ENCODE measurements at regions not wholly inside any gene's neighbourhood (a gene's known extent, or its start where the extent isn't known, plus 50 kb on each side); places are given as distances from the start of the nearest gene placed in this dataset.
A peak's percentile ranks its signal among the peaks of the same experiment; 100 is the strongest.
"Not testable (repeated sequence)": the region's sequence is repeated elsewhere in the genome, so short reads cannot be mapped to it uniquely, and the experiment has no call there.

GRCh38 chr3:39733804-39734203 lies 75.6 kb upstream of the MYRIP start:
- H3K23ac ChIP-seq (ENCODE audit: low read length) = no peak overlapping the region
- H2BK5ac ChIP-seq (ENCODE audit: low read depth, low read length, poor library complexity) = no peak overlapping the region
- H4K12ac ChIP-seq (ENCODE audit: low read depth, low read length) = no peak overlapping the region
- no peak for DNase-seq
- H2AFZ ChIP-seq (ENCODE audit: insufficient read depth, low read length, poor library complexity) = no peak overlapping the region
- no peak overlapping the region for H4K91ac ChIP-seq (ENCODE audit: low read depth, low read length)
- no CpG with 5 or more reads among the region's 3 CpGs for WGBS (ENCODE audit: extremely low coverage, insufficient coverage, insufficient read length)
- no peak overlapping the region for H3K4ac ChIP-seq (ENCODE audit: low read depth, low read length)
- H3K9me3 ChIP-seq (ENCODE audit: insufficient read depth, low read depth, low read length) = no peaks in the 10 kb centered on the region
- no peaks in the 10 kb centered on the region for H3K4me1 ChIP-seq (ENCODE audit: control insufficient read depth in 1 of 2, insufficient read depth in 2 of 2, low read length in 2 of 2)
- H3K4me3 ChIP-seq (ENCODE audit: low read depth, low read length) = no peak overlapping the region
- H2BK12ac ChIP-seq (ENCODE audit: low read length) = no peak overlapping the region
- H3K79me2 ChIP-seq (ENCODE audit: control insufficient read depth, insufficient read depth, low read length, poor library complexity) = no peaks in the 10 kb centered on the region
- no peaks in the 10 kb centered on the region for H3K79me1 ChIP-seq (ENCODE audit: low read length)
- H3K27me3 ChIP-seq (ENCODE audit: insufficient read depth, low read length) = no peaks in the 10 kb centered on the region
- H4K8ac ChIP-seq (ENCODE audit: low read depth, low read length) = no peak overlapping the region
- H3K4me2 ChIP-seq (ENCODE audit: low read length) = no peak overlapping the region
- H3K27ac ChIP-seq (ENCODE audit: low read depth, low read length) = no peak overlapping the region
- H2BK120ac ChIP-seq (ENCODE audit: insufficient read depth, low read length, poor library complexity) = no peak overlapping the region
- no peaks in the 10 kb centered on the region for H3K36me3 ChIP-seq (ENCODE audit: control insufficient read depth in 1 of 2, insufficient read depth in 2 of 2, low read length in 2 of 2)
- H3K14ac ChIP-seq (ENCODE audit: low read length) = no peak overlapping the region
- no peak overlapping the region for H2AK5ac ChIP-seq (ENCODE audit: low read length)
- no peak overlapping the region for H3K18ac ChIP-seq (ENCODE audit: low read length)
- H3K9ac ChIP-seq (ENCODE audit: low read length) = no peak overlapping the region

GRCh38 chr3:39739658-39740057 lies 69.8 kb upstream of the MYRIP start:
- not testable (repeated sequence) for H3K23ac ChIP-seq (ENCODE audit: low read length); H4K91ac ChIP-seq (ENCODE audit: low read depth, low read length); H3K27ac ChIP-seq (ENCODE audit: low read depth, low read length); H2BK120ac ChIP-seq (ENCODE audit: insufficient read depth, low read length, poor library complexity); H3K14ac ChIP-seq (ENCODE audit: low read length); H3K79me2 ChIP-seq (ENCODE audit: control insufficient read depth, insufficient read depth, low read length, poor library complexity); H2BK5ac ChIP-seq (ENCODE audit: low read depth, low read length, poor library complexity); H3K4me2 ChIP-seq (ENCODE audit: low read length); H3K9ac ChIP-seq (ENCODE audit: low read length); H3K4me3 ChIP-seq (ENCODE audit: low read depth, low read length); H2AK5ac ChIP-seq (ENCODE audit: low read length); H3K36me3 ChIP-seq (ENCODE audit: control insufficient read depth in 1 of 2, insufficient read depth in 2 of 2, low read length in 2 of 2); H3K18ac ChIP-seq (ENCODE audit: low read length); H3K79me1 ChIP-seq (ENCODE audit: low read length); H3K4me1 ChIP-seq (ENCODE audit: control insufficient read depth in 1 of 2, insufficient read depth in 2 of 2, low read length in 2 of 2); H2AFZ ChIP-seq (ENCODE audit: insufficient read depth, low read length, poor library complexity); H3K27me3 ChIP-seq (ENCODE audit: insufficient read depth, low read length); H4K8ac ChIP-seq (ENCODE audit: low read depth, low read length); DNase-seq; H2BK12ac ChIP-seq (ENCODE audit: low read length); H3K9me3 ChIP-seq (ENCODE audit: insufficient read depth, low read depth, low read length); H4K12ac ChIP-seq (ENCODE audit: low read depth, low read length); H3K4ac ChIP-seq (ENCODE audit: low read depth, low read length)
- no CpG with 5 or more reads among the region's 1 CpG for WGBS (ENCODE audit: extremely low coverage, insufficient coverage, insufficient read length)

- Histone ChIP-seq H4K91ac (ENCODE audit: low read depth, low read length) (no peak overlapping the region), H3K27me3 (ENCODE audit: insufficient read depth, low read length) (no peaks in the 10 kb centered on the region), H3K9ac (ENCODE audit: low read length) (no peak overlapping the region), H3K4me2 (ENCODE audit: low read length) (no peak overlapping the region), H2AFZ (ENCODE audit: insufficient read depth, low read length, poor library complexity) (no peak overlapping the region), H3K23ac (ENCODE audit: low read length) (no peak overlapping the region), H2AK5ac (ENCODE audit: low read length) (no peak overlapping the region), H3K18ac (ENCODE audit: low read length) (no peak overlapping the region), H3K27ac (ENCODE audit: low read depth, low read length) (no peak overlapping the region), H2BK12ac (ENCODE audit: low read length) (no peak overlapping the region), H3K4ac (ENCODE audit: low read depth, low read length) (no peak overlapping the region), H3K4me1 (ENCODE audit: control insufficient read depth in 1 of 2, insufficient read depth in 2 of 2, low read length in 2 of 2) (no peaks in the 10 kb centered on the region), H3K14ac (ENCODE audit: low read length) (no peak overlapping the region), H3K36me3 (ENCODE audit: control insufficient read depth in 1 of 2, insufficient read depth in 2 of 2, low read length in 2 of 2) (no peaks in the 10 kb centered on the region), H4K12ac (ENCODE audit: low read depth, low read length) (no peak overlapping the region), H3K9me3 (ENCODE audit: insufficient read depth, low read depth, low read length) (no peaks in the 10 kb centered on the region), H2BK120ac (ENCODE audit: insufficient read depth, low read length, poor library complexity) (no peak overlapping the region), H3K79me2 (ENCODE audit: control insufficient read depth, insufficient read depth, low read length, poor library complexity) (no peaks in the 10 kb centered on the region), H4K8ac (ENCODE audit: low read depth, low read length) (no peak overlapping the region), H3K4me3 (ENCODE audit: low read depth, low read length) (no peak overlapping the region), H2BK5ac (ENCODE audit: low read depth, low read length, poor library complexity) (no peak overlapping the region), H3K79me1 (ENCODE audit: low read length) (no peaks in the 10 kb centered on the region)
- no CpG with 5 or more reads among the region's 3 CpGs for WGBS (ENCODE audit: extremely low coverage, insufficient coverage, insufficient read length)
- peak in 1 of 2 donors; percentile 8 for DNase-seq
These were observed 64.7 kb upstream of the MYRIP start for GRCh38 chr3:39744746-39745145.

- Histone ChIP-seq H3K79me1 (ENCODE audit: low read length) (no peaks in the 10 kb centered on the region), H3K27me3 (ENCODE audit: insufficient read depth, low read length) (no peaks in the 10 kb centered on the region), H3K36me3 (ENCODE audit: control insufficient read depth in 1 of 2, insufficient read depth in 2 of 2, low read length in 2 of 2) (no peaks in the 10 kb centered on the region), H2BK12ac (ENCODE audit: low read length) (no peak overlapping the region), H3K9ac (ENCODE audit: low read length) (no peak overlapping the region), H3K4ac (ENCODE audit: low read depth, low read length) (no peak overlapping the region), H2AK5ac (ENCODE audit: low read length) (no peak overlapping the region), H3K18ac (ENCODE audit: low read length) (no peak overlapping the region), H3K79me2 (ENCODE audit: control insufficient read depth, insufficient read depth, low read length, poor library complexity) (no peaks in the 10 kb centered on the region), H4K8ac (ENCODE audit: low read depth, low read length) (no peak overlapping the region), H3K23ac (ENCODE audit: low read length) (no peak overlapping the region), H2BK120ac (ENCODE audit: insufficient read depth, low read length, poor library complexity) (no peak overlapping the region), H3K4me3 (ENCODE audit: low read depth, low read length) (no peak overlapping the region), H4K91ac (ENCODE audit: low read depth, low read length) (no peak overlapping the region), H3K9me3 (ENCODE audit: insufficient read depth, low read depth, low read length) (peaks cover 1% of the 10 kb centered on the region), H4K12ac (ENCODE audit: low read depth, low read length) (no peak overlapping the region), H3K4me2 (ENCODE audit: low read length) (no peak overlapping the region), H2AFZ (ENCODE audit: insufficient read depth, low read length, poor library complexity) (no peak overlapping the region), H3K27ac (ENCODE audit: low read depth, low read length) (no peak overlapping the region), H2BK5ac (ENCODE audit: low read depth, low read length, poor library complexity) (no peak overlapping the region), H3K14ac (ENCODE audit: low read length) (no peak overlapping the region), H3K4me1 (ENCODE audit: control insufficient read depth in 1 of 2, insufficient read depth in 2 of 2, low read length in 2 of 2) (no peaks in the 10 kb centered on the region)
- DNase-seq = no peak
- WGBS (ENCODE audit: extremely low coverage, insufficient coverage, insufficient read length) = no CpG with 5 or more reads among the region's 1 CpG
These were observed 61.4 kb upstream of the MYRIP start for GRCh38 chr3:39748002-39748401.

Measured in trophoblast cell (in vitro differentiated cells and primary cell).